Astrocyte (in vitro differentiated cells and primary cell): ENCODE measurements at regions not wholly inside any gene's neighbourhood (a gene's known extent, or its start where the extent isn't known, plus 50 kb on each side); places are given as distances from the start of the nearest gene placed in this dataset.

ENCODE experiments used
- CTCF ChIP-seq: IDR thresholded peaks from 2 replicates; pipeline ENCODE4 v1.5.1; 2011; ENCODE audit warnings: low read depth, mild to moderate bottlenecking, inconsistent platforms, low read length, moderate library complexity; ENCODE audit not compliant: insufficient read depth
- EZH2 ChIP-seq: IDR thresholded peaks from 2 replicates; pipeline ENCODE4 v1.6.1; 2012; ENCODE audit warnings: mild to moderate bottlenecking, low read length, inconsistent platforms; ENCODE audit not compliant: insufficient read depth

GRCh38 chr17:51372345-51373004, 112.1 kb downstream of the UTP18 start:
- TF ChIP-seq CTCF, result no peak
- TF ChIP-seq EZH2, result no peak
